ENCODE measurements at regions not wholly inside any gene's neighbourhood (a gene's known extent, or its start where the extent isn't known, plus 50 kb on each side); places are given as distances from the start of the nearest gene placed in this dataset.

- H3K27ac ChIP-seq (ENCODE audit: low read depth, low read length): no peak overlapping the region
- peak overlapping the region; percentile 32 for H2AFZ ChIP-seq (ENCODE audit: low read depth, low read length, severe bottlenecking)
- H3K36me3 ChIP-seq (ENCODE audit: low read length): no peaks in the 10 kb centered on the region
- no peaks in the 10 kb centered on the region for H3K9me2 ChIP-seq (replicated peaks; ENCODE audit: insufficient read depth, low read length)
- no peaks in the 10 kb centered on the region for H3K9me3 ChIP-seq (ENCODE audit: insufficient read depth, low read length)
- H3K9ac ChIP-seq (ENCODE audit: low read length): no peak overlapping the region
- TF ChIP-seq EZH2phosphoT487 (conservative IDR thresholded peaks at IDR 0.05; ENCODE audit: low read length): no peak
- TF ChIP-seq CTCF (IDR thresholded peaks at IDR 0.05; ENCODE audit: insufficient read depth, low read length, poor library complexity, severe bottlenecking): no peak
- no peaks in the 10 kb centered on the region for H3K79me2 ChIP-seq (ENCODE audit: insufficient read depth, low read length)
- H4K20me1 ChIP-seq (ENCODE audit: low read depth, low read length): no peaks in the 10 kb centered on the region
- H3K27me3 ChIP-seq (ENCODE audit: low read length): no peaks in the 10 kb centered on the region
- no peaks in the 10 kb centered on the region for H3F3A ChIP-seq (ENCODE audit: insufficient read depth)
- H3K4me3 ChIP-seq (ENCODE audit: insufficient read depth, low read length, poor library complexity, severe bottlenecking): no peak overlapping the region
- H3K4me2 ChIP-seq (ENCODE audit: low read depth, low read length, poor library complexity, severe bottlenecking): no peak overlapping the region
Observed at GRCh38 chr5:23319901-23320300, 187.5 kb upstream of the PRDM9 start.

GRCh38 chr5:23318960-23319359, 188.4 kb upstream of the PRDM9 start:
- Histone ChIP-seq H3K27ac (ENCODE audit: low read depth, low read length) (no peak overlapping the region), H3K27me3 (ENCODE audit: low read length) (no peaks in the 10 kb centered on the region), H3K9me2 (replicated peaks; ENCODE audit: insufficient read depth, low read length) (no peaks in the 10 kb centered on the region), H3K4me3 (ENCODE audit: insufficient read depth, low read length, poor library complexity, severe bottlenecking) (no peak overlapping the region), H4K20me1 (ENCODE audit: low read depth, low read length) (no peaks in the 10 kb centered on the region), H3K4me2 (ENCODE audit: low read depth, low read length, poor library complexity, severe bottlenecking) (no peak overlapping the region), H3K9ac (ENCODE audit: low read length) (no peak overlapping the region), H3F3A (ENCODE audit: insufficient read depth) (no peaks in the 10 kb centered on the region), H3K79me2 (ENCODE audit: insufficient read depth, low read length) (no peaks in the 10 kb centered on the region), H3K36me3 (ENCODE audit: low read length) (no peaks in the 10 kb centered on the region), H2AFZ (ENCODE audit: low read depth, low read length, severe bottlenecking) (peak overlapping the region; percentile 32), H3K9me3 (ENCODE audit: insufficient read depth, low read length) (no peaks in the 10 kb centered on the region)
- TF ChIP-seq EZH2phosphoT487 (conservative IDR thresholded peaks at IDR 0.05; ENCODE audit: low read length) (no peak), CTCF (IDR thresholded peaks at IDR 0.05; ENCODE audit: insufficient read depth, low read length, poor library complexity, severe bottlenecking) (no peak)

- no peak overlapping the region for H3K9ac ChIP-seq (ENCODE audit: low read length)
- H3K4me3 ChIP-seq (ENCODE audit: insufficient read depth, low read length, poor library complexity, severe bottlenecking): no peak overlapping the region
- no peaks in the 10 kb centered on the region for H3K79me2 ChIP-seq (ENCODE audit: insufficient read depth, low read length)
- no peaks in the 10 kb centered on the region for H3K27me3 ChIP-seq (ENCODE audit: low read length)
- no peaks in the 10 kb centered on the region for H3K9me3 ChIP-seq (ENCODE audit: insufficient read depth, low read length)
- H3K27ac ChIP-seq (ENCODE audit: low read depth, low read length): no peak overlapping the region
- H3K9me2 ChIP-seq (replicated peaks; ENCODE audit: insufficient read depth, low read length): no peaks in the 10 kb centered on the region
- no peak overlapping the region for H3K4me2 ChIP-seq (ENCODE audit: low read depth, low read length, poor library complexity, severe bottlenecking)
- H3F3A ChIP-seq (ENCODE audit: insufficient read depth): no peaks in the 10 kb centered on the region
- H2AFZ ChIP-seq (ENCODE audit: low read depth, low read length, severe bottlenecking): no peak overlapping the region
- TF ChIP-seq CTCF (IDR thresholded peaks at IDR 0.05; ENCODE audit: insufficient read depth, low read length, poor library complexity, severe bottlenecking) (no peak), EZH2phosphoT487 (conservative IDR thresholded peaks at IDR 0.05; ENCODE audit: low read length) (no peak)
- no peaks in the 10 kb centered on the region for H4K20me1 ChIP-seq (ENCODE audit: low read depth, low read length)
- no peaks in the 10 kb centered on the region for H3K36me3 ChIP-seq (ENCODE audit: low read length)
Observed at GRCh38 chr5:23318166-23318565, 189.2 kb upstream of the PRDM9 start.

All from SU-DHL-6 (cell line).